Mucosa of stomach (tissue), 1 donor: ENCODE measurements at regions not wholly inside any gene's neighbourhood (a gene's known extent, or its start where the extent isn't known, plus 50 kb on each side); places are given as distances from the start of the nearest gene placed in this dataset.
"Not testable (repeated sequence)": the region's sequence is repeated elsewhere in the genome, so short reads cannot be mapped to it uniquely, and the experiment has no call there.

Source experiments
- H3K27me3 ChIP-seq: one replicate; pipeline ENCODE4 v1.7.0; 2013; ENCODE audit warnings: mild to moderate bottlenecking, low read length; ENCODE audit not compliant: control insufficient read depth, insufficient read depth
- H3K36me3 ChIP-seq: one replicate; pipeline ENCODE4 v1.7.0; 2013; ENCODE audit warnings: low read length; ENCODE audit not compliant: control insufficient read depth, insufficient read depth
- H3K4me1 ChIP-seq: one replicate; pipeline ENCODE4 v1.7.0; 2013; ENCODE audit warnings: mild to moderate bottlenecking, low read length; ENCODE audit not compliant: control insufficient read depth, insufficient read depth
- H3K4me3 ChIP-seq: one replicate; pipeline ENCODE4 v1.7.0; 2013; ENCODE audit warnings: low read length
- H3K9ac ChIP-seq: one replicate; pipeline ENCODE4 v1.7.0; 2013; ENCODE audit warnings: mild to moderate bottlenecking, low read length, moderate library complexity
- H3K9me3 ChIP-seq: one replicate; pipeline ENCODE4 v1.7.0; 2013; ENCODE audit warnings: mild to moderate bottlenecking, low read length, moderate library complexity; ENCODE audit not compliant: control insufficient read depth
- donor health status: Pancreatic carcinoma.

DNA sequence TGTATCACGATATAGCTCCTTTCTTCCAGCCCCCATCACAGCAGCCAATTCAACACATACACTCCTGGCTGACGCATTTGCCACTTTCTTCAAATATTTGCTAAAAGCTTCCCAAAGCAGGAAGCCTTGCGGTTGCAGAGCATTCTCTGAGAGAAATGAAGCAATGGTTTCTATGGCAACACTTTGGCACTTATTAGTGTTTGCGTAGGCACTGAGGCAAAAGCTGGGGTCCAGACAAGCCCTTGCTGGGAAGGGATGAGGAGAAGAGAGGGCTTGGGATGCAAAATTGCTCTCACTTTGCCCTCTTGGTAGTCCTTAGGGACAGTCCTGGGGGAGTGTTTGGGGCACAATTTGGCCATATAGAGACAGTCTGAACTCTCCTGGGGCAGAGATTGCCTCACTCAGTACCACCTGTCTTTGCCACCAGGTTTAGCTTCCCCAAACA lies 55.0 kb upstream of the PAK3 start:
- no peak overlapping the region for H3K4me3 ChIP-seq
- no peaks in the 10 kb centered on the region for H3K27me3 ChIP-seq
- H3K9me3 ChIP-seq = no peaks in the 10 kb centered on the region
- no peaks in the 10 kb centered on the region for H3K36me3 ChIP-seq
- no peak overlapping the region for H3K9ac ChIP-seq
- no peaks in the 10 kb centered on the region for H3K4me1 ChIP-seq

DNA sequence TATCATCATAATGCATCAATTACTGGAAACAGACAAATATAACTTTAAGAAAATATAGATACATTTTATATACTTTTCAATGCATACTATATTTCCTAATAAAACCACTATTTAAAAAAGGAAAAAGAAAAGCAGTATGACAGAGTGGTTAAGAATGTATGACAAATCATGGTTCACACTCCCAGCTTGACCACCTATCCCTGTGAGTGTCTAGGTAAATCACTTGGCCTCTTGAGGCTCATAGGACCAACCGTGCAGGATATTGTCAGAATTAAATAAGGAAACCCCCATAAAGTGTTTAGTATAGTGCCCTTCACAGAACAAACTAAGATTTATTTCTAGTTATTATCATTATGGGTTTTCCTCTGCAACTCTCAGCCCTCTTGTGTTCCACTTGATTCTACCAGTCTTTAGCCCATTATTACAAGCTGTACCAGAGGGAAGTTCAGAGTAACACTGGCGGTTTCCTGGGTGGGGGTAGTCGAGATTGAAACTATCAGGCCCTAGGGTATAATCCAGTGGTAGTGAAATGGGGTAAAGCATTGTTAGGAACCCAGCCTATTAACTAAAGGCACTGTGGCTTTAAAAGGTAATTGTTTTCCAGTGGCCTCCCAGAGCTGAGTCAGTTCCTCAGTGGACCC lies 55.5 kb upstream of the PAK3 start:
- Histone ChIP-seq H3K36me3 (no peaks in the 10 kb centered on the region), H3K9me3 (no peaks in the 10 kb centered on the region), H3K27me3 (no peaks in the 10 kb centered on the region), H3K4me1 (no peaks in the 10 kb centered on the region), H3K4me3 (no peak overlapping the region), H3K9ac (no peak overlapping the region)

DNA sequence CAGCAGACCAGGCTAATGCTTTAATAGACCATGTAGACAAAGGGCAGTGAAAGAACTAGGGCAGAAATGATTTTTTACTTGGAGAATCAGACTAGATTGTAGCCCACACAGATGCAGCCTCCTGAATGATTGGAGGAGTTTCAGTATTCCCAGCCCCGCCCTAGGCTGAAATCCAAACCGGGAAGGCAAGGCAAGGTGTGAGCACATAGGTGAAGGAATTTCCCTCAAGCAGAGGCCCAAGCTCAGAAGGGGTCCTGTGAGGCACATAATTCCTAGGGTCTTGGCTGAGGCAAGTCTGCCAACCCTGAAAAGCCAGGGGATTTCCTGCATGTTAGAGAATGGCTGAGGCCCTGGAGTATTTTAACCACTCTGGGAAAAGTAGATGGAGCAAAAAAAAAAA lies 56.4 kb upstream of the PAK3 start:
- Histone ChIP-seq H3K4me1 (no peaks in the 10 kb centered on the region), H3K9ac (no peak overlapping the region), H3K27me3 (no peaks in the 10 kb centered on the region), H3K36me3 (no peaks in the 10 kb centered on the region), H3K4me3 (no peak overlapping the region), H3K9me3 (no peaks in the 10 kb centered on the region)

DNA sequence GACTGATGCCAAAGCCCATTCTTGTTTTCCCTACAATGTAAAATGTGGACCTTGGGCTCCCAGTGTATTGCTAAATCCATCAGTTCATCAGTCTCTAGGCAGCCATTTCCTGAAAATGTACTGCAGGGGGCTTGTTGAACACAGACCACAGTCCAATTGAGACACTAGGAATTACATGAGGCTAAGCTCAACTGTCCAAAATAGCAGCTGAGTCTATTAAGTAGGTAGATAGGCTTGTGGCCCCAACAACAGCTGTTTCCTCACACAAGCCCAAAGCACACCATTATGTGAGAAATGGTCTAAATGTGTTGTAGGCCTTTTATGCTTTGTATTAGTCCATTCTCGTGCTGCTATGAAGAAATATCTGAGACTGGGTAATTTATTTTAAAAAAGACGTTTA lies 60.0 kb upstream of the PAK3 start:
- Histone ChIP-seq H3K4me3 (no peak overlapping the region), H3K4me1 (no peaks in the 10 kb centered on the region), H3K36me3 (no peaks in the 10 kb centered on the region), H3K27me3 (no peaks in the 10 kb centered on the region), H3K9me3 (no peaks in the 10 kb centered on the region), H3K9ac (no peak overlapping the region)

DNA sequence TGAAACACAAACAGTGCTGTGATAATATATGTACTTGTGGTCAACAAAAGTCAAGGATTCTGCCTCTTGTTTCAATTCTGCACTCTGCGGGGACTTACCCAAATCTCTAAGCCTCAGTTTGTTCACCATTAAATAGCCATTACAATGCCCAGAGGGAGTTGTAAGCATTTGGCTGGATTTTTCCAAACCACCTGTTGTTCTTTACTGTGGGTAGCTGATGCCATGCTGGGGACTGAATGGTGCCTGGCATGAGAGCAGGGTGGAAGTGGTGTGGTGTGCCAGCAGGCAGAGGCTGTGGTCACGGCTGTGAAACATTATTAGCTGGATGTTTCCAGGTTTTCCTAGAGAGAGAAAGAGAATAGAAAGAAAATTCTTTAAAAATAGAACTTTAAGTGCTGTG lies 60.7 kb upstream of the PAK3 start:
- H3K9me3 ChIP-seq = no peaks in the 10 kb centered on the region
- no peak overlapping the region for H3K4me3 ChIP-seq
- H3K27me3 ChIP-seq = no peaks in the 10 kb centered on the region
- H3K9ac ChIP-seq = no peak overlapping the region
- H3K36me3 ChIP-seq = no peaks in the 10 kb centered on the region
- H3K4me1 ChIP-seq = no peaks in the 10 kb centered on the region

DNA sequence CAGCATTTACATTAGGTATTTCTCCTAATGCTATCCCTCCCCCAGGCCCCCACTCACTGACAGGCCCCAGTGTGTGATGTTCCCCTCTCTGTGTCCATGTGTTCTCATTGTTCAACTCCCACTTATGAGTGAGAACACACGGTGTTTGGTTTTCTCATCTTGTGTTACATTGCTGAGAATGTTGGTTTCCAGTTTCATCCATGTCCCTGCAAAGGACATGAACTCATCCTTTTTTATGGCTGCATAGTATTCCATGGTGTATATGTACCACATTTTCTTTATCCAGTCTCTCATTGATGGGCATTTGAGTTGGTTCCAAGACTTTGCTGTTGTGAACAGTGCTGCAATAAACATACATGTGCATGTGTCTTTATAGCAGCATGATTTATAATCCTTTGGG lies 73.0 kb upstream of the PAK3 start:
- not testable (repeated sequence) for H3K36me3 ChIP-seq, H3K9me3 ChIP-seq, H3K4me3 ChIP-seq, H3K9ac ChIP-seq, H3K4me1 ChIP-seq, H3K27me3 ChIP-seq

DNA sequence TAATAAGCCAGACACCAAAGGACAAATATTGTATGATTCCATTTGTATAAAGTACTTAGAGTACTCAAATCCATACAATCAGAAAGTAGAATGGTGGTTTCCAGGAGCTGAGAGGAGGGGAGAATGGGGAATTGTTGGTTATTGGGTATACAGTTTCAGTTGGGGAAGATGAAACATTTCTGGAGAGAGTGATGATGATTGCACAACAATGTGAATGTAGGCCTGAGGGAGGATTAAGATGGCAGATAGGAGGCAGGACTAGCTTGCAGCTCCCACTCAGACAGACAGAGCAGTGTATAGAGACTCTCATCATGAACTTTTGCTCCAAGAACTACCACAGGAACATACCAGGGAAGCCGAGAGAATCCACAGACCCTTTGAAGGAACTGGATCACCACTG lies 75.7 kb upstream of the PAK3 start:
- Histone ChIP-seq H3K27me3 (no peaks in the 10 kb centered on the region), H3K36me3 (no peaks in the 10 kb centered on the region), H3K4me3 (no peak overlapping the region), H3K9ac (no peak overlapping the region), H3K9me3 (no peaks in the 10 kb centered on the region), H3K4me1 (no peaks in the 10 kb centered on the region)

DNA sequence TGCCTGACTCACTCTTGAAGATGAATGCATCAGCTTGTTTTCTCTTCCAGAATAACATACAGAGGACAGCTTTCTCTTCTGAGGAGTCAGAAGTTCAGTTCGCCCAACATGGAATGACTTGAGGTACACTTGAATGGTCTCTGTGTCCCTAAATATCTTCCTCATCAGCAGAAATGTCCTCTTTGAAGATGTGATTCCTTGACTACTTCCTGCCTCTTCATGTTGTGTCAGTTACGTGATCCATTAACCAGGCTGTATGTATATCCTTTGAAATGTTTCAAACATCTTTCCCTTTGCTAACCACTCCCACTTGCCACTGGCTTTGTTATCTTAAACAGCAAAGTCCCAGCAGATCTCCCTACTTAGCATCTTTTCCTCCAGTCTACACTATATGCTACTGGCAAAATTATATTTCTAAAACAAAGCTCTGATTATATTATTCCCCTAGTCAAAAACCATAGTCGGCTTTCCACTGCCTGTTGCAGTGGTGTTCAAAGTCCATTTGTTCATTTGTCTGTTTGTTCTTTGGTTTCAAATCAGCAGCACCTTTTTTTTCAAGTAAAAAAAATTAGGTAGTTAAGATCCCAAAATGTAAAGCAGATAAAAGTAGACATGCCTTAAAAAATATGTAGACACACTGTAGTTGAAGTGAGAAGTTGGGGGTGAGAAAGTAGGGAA lies 82.1 kb upstream of the PAK3 start:
- Histone ChIP-seq H3K27me3 (no peaks in the 10 kb centered on the region), H3K9ac (no peak overlapping the region), H3K4me1 (peaks cover 5% of the 10 kb centered on the region), H3K9me3 (no peaks in the 10 kb centered on the region), H3K4me3 (no peak overlapping the region), H3K36me3 (no peaks in the 10 kb centered on the region)

DNA sequence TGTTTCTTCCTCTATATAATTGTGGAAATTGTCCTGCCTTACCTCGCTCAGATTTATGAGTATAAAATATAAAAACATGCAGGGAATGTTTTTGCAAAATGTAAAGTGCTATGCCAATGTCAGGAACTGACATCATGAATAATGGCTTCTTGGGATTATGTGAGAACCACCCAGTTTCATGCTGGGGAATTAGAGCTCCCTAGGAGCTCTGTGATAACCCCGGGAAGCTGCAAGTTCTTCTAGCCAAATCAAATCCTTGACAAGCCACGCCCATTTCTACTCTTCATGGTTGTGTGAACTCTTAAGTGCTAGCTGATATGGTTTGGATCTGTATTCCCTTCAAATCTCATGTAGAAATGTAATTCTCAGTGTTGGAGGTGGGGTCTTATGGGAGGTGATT lies 85.9 kb upstream of the PAK3 start:
- no peaks in the 10 kb centered on the region for H3K27me3 ChIP-seq
- H3K9ac ChIP-seq = no peak overlapping the region
- H3K9me3 ChIP-seq = no peaks in the 10 kb centered on the region
- H3K36me3 ChIP-seq = no peaks in the 10 kb centered on the region
- H3K4me1 ChIP-seq = peaks cover 5% of the 10 kb centered on the region
- H3K4me3 ChIP-seq = no peak overlapping the region

DNA sequence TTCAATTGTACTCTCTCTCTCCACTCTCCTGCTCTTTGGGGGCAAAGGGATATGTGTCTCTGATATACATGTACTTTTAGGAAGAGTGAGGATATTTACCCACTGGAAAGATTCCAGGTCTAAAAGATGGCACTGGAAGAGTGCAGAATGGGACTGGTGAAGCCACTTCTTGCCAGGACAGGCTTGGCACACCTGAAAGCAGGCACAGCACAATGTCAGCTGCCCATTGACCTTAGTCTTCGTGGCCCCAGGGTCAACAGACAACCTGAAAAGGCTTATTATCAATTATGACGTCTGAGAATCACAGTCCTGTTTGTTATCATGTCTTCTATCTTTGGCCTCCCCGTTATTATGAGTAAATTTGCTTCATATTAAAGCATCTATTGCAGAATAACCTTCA lies 86.7 kb upstream of the PAK3 start:
- no peaks in the 10 kb centered on the region for H3K27me3 ChIP-seq
- no peaks in the 10 kb centered on the region for H3K36me3 ChIP-seq
- no peaks in the 10 kb centered on the region for H3K9me3 ChIP-seq
- no peak overlapping the region for H3K4me3 ChIP-seq
- no peak overlapping the region for H3K9ac ChIP-seq
- peaks cover 5% of the 10 kb centered on the region for H3K4me1 ChIP-seq

DNA sequence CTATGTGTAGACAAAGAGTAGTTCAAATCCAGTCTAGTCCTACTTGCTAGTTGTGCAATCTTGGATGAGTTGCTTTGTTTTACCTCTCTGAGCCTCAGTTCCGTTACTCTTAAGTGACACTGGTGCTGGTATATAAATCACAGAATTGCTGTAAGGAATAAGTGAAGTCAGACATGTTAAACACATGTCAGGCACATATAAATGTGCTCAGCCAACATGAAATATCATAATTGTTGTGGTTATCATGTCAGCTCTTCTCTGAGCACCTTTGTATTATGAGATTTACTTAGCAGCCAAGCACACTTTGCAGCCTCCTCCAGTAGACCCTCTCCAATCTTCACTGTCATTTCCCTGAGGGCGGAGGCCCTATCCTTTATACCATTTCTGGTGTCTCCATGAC lies 87.9 kb upstream of the PAK3 start:
- H3K27me3 ChIP-seq = no peaks in the 10 kb centered on the region
- no peaks in the 10 kb centered on the region for H3K9me3 ChIP-seq
- H3K9ac ChIP-seq = no peak overlapping the region
- no peaks in the 10 kb centered on the region for H3K36me3 ChIP-seq
- H3K4me1 ChIP-seq = no peaks in the 10 kb centered on the region
- H3K4me3 ChIP-seq = no peak overlapping the region

DNA sequence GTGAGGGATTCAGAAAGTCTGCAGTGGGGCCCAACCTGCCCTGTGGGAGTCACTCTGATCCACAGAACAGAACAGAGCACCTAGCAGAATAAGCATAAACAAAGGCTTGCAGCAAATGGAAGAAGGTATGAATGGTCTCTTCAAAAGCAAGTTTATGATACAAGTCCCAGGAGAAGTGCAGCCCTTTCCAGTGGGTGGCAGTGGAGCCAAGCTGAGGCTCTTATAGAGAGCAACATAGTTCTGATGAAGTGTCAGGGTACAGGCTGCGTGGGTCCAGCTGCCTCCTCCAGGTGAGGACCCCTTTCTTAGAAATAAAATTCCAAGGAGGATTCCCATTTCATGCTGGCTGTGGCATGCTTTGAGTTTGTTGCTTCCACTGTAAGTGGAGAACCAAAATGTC lies 88.8 kb upstream of the PAK3 start:
- Histone ChIP-seq H3K9ac (no peak overlapping the region), H3K9me3 (no peaks in the 10 kb centered on the region), H3K27me3 (no peaks in the 10 kb centered on the region), H3K4me3 (no peak overlapping the region), H3K36me3 (no peaks in the 10 kb centered on the region), H3K4me1 (no peaks in the 10 kb centered on the region)

DNA sequence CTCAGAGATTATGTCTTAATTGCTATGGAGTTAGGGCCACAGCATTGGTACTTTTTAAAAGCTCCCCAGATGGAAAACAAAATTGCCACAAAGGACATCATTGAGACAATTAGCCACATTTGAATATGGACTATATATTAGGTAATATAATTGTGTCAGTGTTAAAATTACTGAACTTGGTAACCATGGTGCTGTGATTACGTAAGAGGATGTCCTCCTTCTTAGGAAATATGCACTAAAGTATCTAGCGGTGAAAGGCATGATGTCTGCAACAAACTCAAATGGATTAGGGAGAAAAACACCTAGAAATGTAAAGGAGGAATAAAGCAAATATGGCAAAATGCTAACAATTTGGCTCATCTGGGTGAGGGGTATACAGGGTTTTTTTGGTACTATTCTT lies 89.9 kb upstream of the PAK3 start:
- no peaks in the 10 kb centered on the region for H3K9me3 ChIP-seq
- H3K36me3 ChIP-seq = no peaks in the 10 kb centered on the region
- no peaks in the 10 kb centered on the region for H3K27me3 ChIP-seq
- H3K4me1 ChIP-seq = no peaks in the 10 kb centered on the region
- no peak overlapping the region for H3K9ac ChIP-seq
- no peak overlapping the region for H3K4me3 ChIP-seq
